ENCODE measurements at regions not wholly inside any gene's neighbourhood (a gene's known extent, or its start where the extent isn't known, plus 50 kb on each side); places are given as distances from the start of the nearest gene placed in this dataset.

GRCh38 chr7:12490940-12491339 is 79.6 kb upstream of the SCIN start:
- Histone ChIP-seq H3K9me2 (ENCODE audit: insufficient read depth) (no peaks in the 10 kb centered on the region), H3F3A (ENCODE audit: insufficient read depth, low read depth) (no peaks in the 10 kb centered on the region), H3K36me3 (ENCODE audit: low read depth) (no peaks in the 10 kb centered on the region), H2AFZ (no peak overlapping the region), H3K79me2 (ENCODE audit: low read depth) (no peaks in the 10 kb centered on the region), H3K27me3 (ENCODE audit: insufficient read depth, low read depth) (no peaks in the 10 kb centered on the region), H3K4me3 (no peak overlapping the region), H4K20me1 (ENCODE audit: insufficient read depth) (no peaks in the 10 kb centered on the region), H3K9me3 (ENCODE audit: insufficient read depth, low read depth) (no peaks in the 10 kb centered on the region), H3K4me1 (replicated peaks; ENCODE audit: insufficient read depth) (no peaks in the 10 kb centered on the region), H3K4me2 (no peak overlapping the region), H3K27ac (no peak overlapping the region)
- DNase-seq = no peak
- ChIA-PET CTCF (interaction anchor here (1.6 to 2.2 kb wide), 2 partner anchors 32 to 102 kb away, joined by 7 to 22 read pairs; no protein-coding TSS in a partner anchor), POLR2A (ENCODE audit: unreplicated experiment) (no interaction called here)
- no peak for TF ChIP-seq EZH2 (IDR thresholded peaks at IDR 0.05; ENCODE audit: low read depth)
- TF ChIP-seq CTCF (conservative IDR thresholded peaks at IDR 0.05) = no peak
- intact Hi-C loops (cut with micrococcal nuclease; ENCODE audit: unreplicated experiment) = loop anchor here (1.0 to 10.0 kb wide), 8 partner anchors 33 to 1119 kb away; no protein-coding TSS in a partner anchor
- BruUV-seq (replicated peaks) = no TSS peak

- Histone ChIP-seq H3K36me3 (ENCODE audit: low read depth) (no peaks in the 10 kb centered on the region), H3K27ac (no peak overlapping the region), H3K79me2 (ENCODE audit: low read depth) (no peaks in the 10 kb centered on the region), H3K9me3 (ENCODE audit: insufficient read depth, low read depth) (no peaks in the 10 kb centered on the region), H3K27me3 (ENCODE audit: insufficient read depth, low read depth) (no peaks in the 10 kb centered on the region), H3K4me1 (replicated peaks; ENCODE audit: insufficient read depth) (no peaks in the 10 kb centered on the region), H3F3A (ENCODE audit: insufficient read depth, low read depth) (no peaks in the 10 kb centered on the region), H3K9me2 (ENCODE audit: insufficient read depth) (no peaks in the 10 kb centered on the region), H3K4me3 (no peak overlapping the region), H4K20me1 (ENCODE audit: insufficient read depth) (no peaks in the 10 kb centered on the region), H3K4me2 (no peak overlapping the region), H2AFZ (no peak overlapping the region)
- TF ChIP-seq EZH2 (IDR thresholded peaks at IDR 0.05; ENCODE audit: low read depth) (no peak), CTCF (conservative IDR thresholded peaks at IDR 0.05) (no peak)
- CTCF ChIA-PET = interaction anchor here (2.2 kb wide), 1 partner anchor 32 kb away, joined by 22 read pairs; no protein-coding TSS in a partner anchor
- POLR2A ChIA-PET (ENCODE audit: unreplicated experiment) = no interaction called here
- intact Hi-C loops (cut with micrococcal nuclease; ENCODE audit: unreplicated experiment) = loop anchor here (2.0 to 10.0 kb wide), 4 partner anchors 57 to 1119 kb away; no protein-coding TSS in a partner anchor
- BruUV-seq (replicated peaks) = no TSS peak
- DNase-seq = no peak
Observed at GRCh38 chr7:12491526-12491925, 79.0 kb upstream of the SCIN start.

GRCh38 chr7:12493407-12493806 is 77.1 kb upstream of the SCIN start:
- no peaks in the 10 kb centered on the region for H3K27me3 ChIP-seq (ENCODE audit: insufficient read depth, low read depth)
- no peaks in the 10 kb centered on the region for H4K20me1 ChIP-seq (ENCODE audit: insufficient read depth)
- H3K9me2 ChIP-seq (ENCODE audit: insufficient read depth) = no peaks in the 10 kb centered on the region
- ChIA-PET CTCF (no interaction called here), POLR2A (ENCODE audit: unreplicated experiment) (no interaction called here)
- BruUV-seq (replicated peaks) = no TSS peak
- no peaks in the 10 kb centered on the region for H3K9me3 ChIP-seq (ENCODE audit: insufficient read depth, low read depth)
- no peak for DNase-seq
- intact Hi-C loops (cut with micrococcal nuclease; ENCODE audit: unreplicated experiment) = loop anchor here (5.0 to 10.0 kb wide), 3 partner anchors 59 to 1121 kb away; no protein-coding TSS in a partner anchor
- H3F3A ChIP-seq (ENCODE audit: insufficient read depth, low read depth) = no peaks in the 10 kb centered on the region
- H3K27ac ChIP-seq = no peak overlapping the region
- no peak for TF ChIP-seq EZH2 (IDR thresholded peaks at IDR 0.05; ENCODE audit: low read depth)
- TF ChIP-seq CTCF (conservative IDR thresholded peaks at IDR 0.05) = no peak
- no peaks in the 10 kb centered on the region for H3K79me2 ChIP-seq (ENCODE audit: low read depth)
- H3K4me1 ChIP-seq (replicated peaks; ENCODE audit: insufficient read depth) = no peaks in the 10 kb centered on the region
- H3K36me3 ChIP-seq (ENCODE audit: low read depth) = no peaks in the 10 kb centered on the region
- no peak overlapping the region for H2AFZ ChIP-seq
- no peak overlapping the region for H3K4me3 ChIP-seq
- no peak overlapping the region for H3K4me2 ChIP-seq

All from PC-9 (cell line).